Calu3 (cell line): ENCODE measurements at regions not wholly inside any gene's neighbourhood (a gene's known extent, or its start where the extent isn't known, plus 50 kb on each side); places are given as distances from the start of the nearest gene placed in this dataset.

Experiments
- BruUV-seq: library from RNA; stranded (reverse); fragments of 400-500 nt; replicated peaks from 2 replicates; lab custom pipeline; 2021; lab: Mats Ljungman, UMichigan
- CTCF ChIA-PET: fragments of 300-600 bp; sonication (Branson Sonifier 250); formaldehyde crosslinking; loops from one replicate; lab custom pipeline; 2022; ENCODE audit warnings: antibody characterized with exemption; lab: Charles Lee
- DNase-seq: peaks from one replicate; pipeline ENCODE4 v3.0.0; 2022
- H3K27ac Mint-ChIP-seq: one replicate; pipeline ENCODE4 v1.8.0; 2022; ENCODE audit warnings: mixed read lengths; ENCODE audit not compliant: unreplicated experiment
- H3K27me3 Mint-ChIP-seq: one replicate; pipeline ENCODE4 v1.8.0; 2022; ENCODE audit warnings: mixed read lengths; ENCODE audit not compliant: unreplicated experiment
- H3K36me3 Mint-ChIP-seq: one replicate; pipeline ENCODE4 v1.8.0; 2022; ENCODE audit warnings: mild to moderate bottlenecking, moderate library complexity, mixed read lengths; ENCODE audit not compliant: insufficient read depth, unreplicated experiment
- H3K4me1 Mint-ChIP-seq: one replicate; pipeline ENCODE4 v1.8.0; 2022; ENCODE audit warnings: mild to moderate bottlenecking, low read depth, mixed read lengths; ENCODE audit not compliant: unreplicated experiment
- H3K4me3 Mint-ChIP-seq: one replicate; pipeline ENCODE4 v1.8.0; 2022; ENCODE audit warnings: mild to moderate bottlenecking, low read depth, moderate library complexity, mixed read lengths; ENCODE audit not compliant: unreplicated experiment
- H3K9me3 Mint-ChIP-seq: one replicate; pipeline ENCODE4 v1.8.0; 2022; ENCODE audit warnings: low read depth, mixed read lengths; ENCODE audit not compliant: unreplicated experiment
- CTCF ChIP-seq: fragments of 200-600 bp; IDR thresholded peaks from one replicate; pipeline ENCODE4 v1.8.0; 2022; ENCODE audit warnings: antibody characterized with exemption; ENCODE audit not compliant: unreplicated experiment
- intact Hi-C: fragments of 100-400 bp; cut with micrococcal nuclease; formaldehyde crosslinking; loops from one replicate; pipeline ENCODE4 v1.10.0; 2022; ENCODE audit not compliant: unreplicated experiment

- no peaks in the 10 kb centered on the region for H3K27me3 Mint-ChIP-seq
- H3K4me3 Mint-ChIP-seq, result no peak overlapping the region
- no peaks in the 10 kb centered on the region for H3K36me3 Mint-ChIP-seq
- H3K9me3 Mint-ChIP-seq, result peaks cover 3% of the 10 kb centered on the region
- CTCF ChIA-PET, result no interaction called here
- no peak for DNase-seq
- BruUV-seq, result no TSS peak
- peaks cover 24% of the 10 kb centered on the region for H3K4me1 Mint-ChIP-seq
- H3K27ac Mint-ChIP-seq, result no peak overlapping the region
- no peak for TF ChIP-seq CTCF
- intact Hi-C loops, result no loop called here
These were observed 200.3 kb downstream of the FAT4 start for GRCh38 chr4:125515016-125515415.

- Mint-ChIP-seq H3K4me3 (no peak overlapping the region), H3K27ac (peak overlapping the region; percentile 96), H3K9me3 (peaks cover 3% of the 10 kb centered on the region), H3K27me3 (no peaks in the 10 kb centered on the region), H3K4me1 (peaks cover 37% of the 10 kb centered on the region), H3K36me3 (no peaks in the 10 kb centered on the region)
- intact Hi-C loops, result loop anchor here (2.0 kb wide), 1 partner anchor 217 kb away; no protein-coding TSS in a partner anchor
- DNase-seq, result no peak
- no TSS peak for BruUV-seq
- CTCF ChIA-PET, result no interaction called here
- no peak for TF ChIP-seq CTCF
These were observed 203.1 kb downstream of the FAT4 start for GRCh38 chr4:125517831-125518230.

- CTCF ChIA-PET, result no interaction called here
- H3K36me3 Mint-ChIP-seq, result no peaks in the 10 kb centered on the region
- BruUV-seq, result no TSS peak
These were observed 203.5 kb downstream of the FAT4 start for GRCh38 chr4:125518281-125518680.

GRCh38 chr4:125519371-125520146 lies 204.8 kb downstream of the FAT4 start:
- peaks cover 3% of the 10 kb centered on the region for H3K9me3 Mint-ChIP-seq
- intact Hi-C loops, result loop anchor here (1.0 to 2.0 kb wide), 2 partner anchors 205 to 215 kb away; partner anchors contain the start of gene FAT4
- peaks cover 37% of the 10 kb centered on the region for H3K4me1 Mint-ChIP-seq
- CTCF ChIA-PET, result interaction anchor here (0.9 kb wide), 1 partner anchor 205 kb away, joined by 3 read pairs; the partner anchor contains the start of gene FAT4
- no peaks in the 10 kb centered on the region for H3K27me3 Mint-ChIP-seq
- no peaks in the 10 kb centered on the region for H3K36me3 Mint-ChIP-seq
- DNase-seq, result peak; percentile 28
- BruUV-seq, result no TSS peak
- H3K4me3 Mint-ChIP-seq, result peak overlapping the region; percentile 8
- TF ChIP-seq CTCF, result no peak
- peak overlapping the region; percentile 96 for H3K27ac Mint-ChIP-seq

More at GRCh38 chr4:125518281-125518680, 203.5 kb downstream of the FAT4 start:
- no peak for TF ChIP-seq CTCF
- no peak for DNase-seq
- H3K4me1 Mint-ChIP-seq, result peaks cover 37% of the 10 kb centered on the region
- intact Hi-C loops, result loop anchor here (2.0 kb wide), 1 partner anchor 217 kb away; no protein-coding TSS in a partner anchor
- peak overlapping the region; percentile 96 for H3K27ac Mint-ChIP-seq
- no peaks in the 10 kb centered on the region for H3K27me3 Mint-ChIP-seq
- no peak overlapping the region for H3K4me3 Mint-ChIP-seq
- peaks cover 3% of the 10 kb centered on the region for H3K9me3 Mint-ChIP-seq
